MCF 10A (cell line): ENCODE measurements at regions not wholly inside any gene's neighbourhood (a gene's known extent, or its start where the extent isn't known, plus 50 kb on each side); places are given as distances from the start of the nearest gene placed in this dataset.

Experiments
- BruUV-seq: library from RNA; stranded (reverse); fragments of 400-500 nt; replicated peaks from 2 replicates; lab custom pipeline; 2021; lab: Mats Ljungman, UMichigan
- CTCF ChIA-PET: fragments of 300-600 bp; sonication (Branson Sonifier 250); formaldehyde crosslinking; extraction: SDS; loops from one replicate; lab custom pipeline; 2021; ENCODE audit warnings: antibody characterized with exemption, inconsistent platforms; lab: Yijun Ruan, JAX
- POLR2A ChIA-PET: fragments of 300-600, 350-650 bp; sonication (Branson Sonifier 250); formaldehyde crosslinking; extraction: SDS; loops from one replicate; lab custom pipeline; 2020; ENCODE audit warnings: antibody characterized with exemption, inconsistent platforms; lab: Yijun Ruan, JAX
- DNase-seq: peaks from one replicate; pipeline ENCODE4 v3.0.0-alpha.2; 2018; ENCODE audit not compliant: unreplicated experiment
- H3K27ac Mint-ChIP-seq: one replicate; pipeline ENCODE4 v1.8.0; 2022; ENCODE audit warnings: mild to moderate bottlenecking, low read depth, mixed read lengths; ENCODE audit not compliant: unreplicated experiment
- H3K27me3 Mint-ChIP-seq: one replicate; pipeline ENCODE4 v1.8.0; 2022; ENCODE audit warnings: mixed read lengths; ENCODE audit not compliant: insufficient read depth, unreplicated experiment
- H3K36me3 Mint-ChIP-seq: one replicate; pipeline ENCODE4 v1.8.0; 2022; ENCODE audit warnings: mild to moderate bottlenecking, moderate library complexity, mixed read lengths; ENCODE audit not compliant: insufficient read depth, unreplicated experiment
- H3K4me1 Mint-ChIP-seq: one replicate; pipeline ENCODE4 v1.8.0; 2022; ENCODE audit warnings: mixed read lengths; ENCODE audit not compliant: insufficient read depth, unreplicated experiment
- H3K4me3 Mint-ChIP-seq: one replicate; pipeline ENCODE4 v1.8.0; 2022; ENCODE audit warnings: mild to moderate bottlenecking, moderate library complexity, mixed read lengths; ENCODE audit not compliant: unreplicated experiment
- H3K9me3 Mint-ChIP-seq: one replicate; pipeline ENCODE4 v1.8.0; 2022; ENCODE audit warnings: mixed read lengths; ENCODE audit not compliant: unreplicated experiment
- intact Hi-C: fragments of 100-400 bp; cut with micrococcal nuclease; formaldehyde crosslinking; loops from 2 replicates; pipeline ENCODE4 v1.14.1; 2022
- TF ChIP-seq, protein P1 (sequence below): fragments of 200-600 bp; IDR thresholded peaks from one replicate; pipeline ENCODE4 v1.8.0; 2022; ENCODE audit warnings: antibody characterized with exemption, mild to moderate bottlenecking; ENCODE audit not compliant: unreplicated experiment

DNA sequence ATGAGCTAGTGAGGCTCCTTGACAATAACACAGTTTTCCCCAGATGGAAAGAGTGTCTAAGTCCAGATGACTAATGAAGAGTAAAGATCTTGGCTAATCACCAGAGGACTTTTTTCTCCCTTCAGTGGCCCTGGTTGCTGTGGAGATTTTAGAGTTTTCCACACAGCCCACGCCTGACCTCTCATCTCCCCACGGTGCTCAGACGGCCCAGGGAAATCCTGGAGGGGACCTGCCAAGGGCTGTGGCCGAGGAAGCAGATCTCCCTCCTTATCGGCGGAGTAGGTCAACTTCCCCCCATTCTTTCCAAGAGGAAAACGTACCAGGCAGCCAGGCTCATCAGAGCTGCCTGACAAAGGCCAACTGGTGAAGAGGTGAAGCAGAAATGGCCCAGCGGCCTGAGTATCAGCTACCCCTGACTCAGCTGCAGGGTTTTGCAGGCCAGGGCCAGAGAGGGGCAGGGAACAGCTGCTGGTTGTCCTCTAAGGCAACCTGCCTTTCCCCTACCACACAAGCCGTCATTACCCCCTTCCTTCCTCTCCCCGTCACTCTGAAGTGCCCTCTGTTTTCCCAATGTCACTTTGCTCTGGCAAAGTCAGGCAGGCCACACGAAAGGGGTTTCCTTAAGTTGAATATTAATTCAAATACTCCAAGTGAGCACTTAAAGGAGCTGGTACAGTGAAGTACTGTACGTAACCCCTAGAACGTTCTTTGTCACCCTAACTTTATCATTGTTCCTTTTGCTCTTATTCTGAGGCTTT, 140.2 kb upstream of the ADAMTS18 start:
- BruUV-seq, result no TSS peak
- Mint-ChIP-seq H3K27ac (no peak overlapping the region), H3K36me3 (peaks cover 2% of the 10 kb centered on the region), H3K27me3 (peaks cover 57% of the 10 kb centered on the region), H3K4me3 (no peak overlapping the region), H3K9me3 (no peaks in the 10 kb centered on the region), H3K4me1 (no peaks in the 10 kb centered on the region)
- TF ChIP-seq, protein P1, sequence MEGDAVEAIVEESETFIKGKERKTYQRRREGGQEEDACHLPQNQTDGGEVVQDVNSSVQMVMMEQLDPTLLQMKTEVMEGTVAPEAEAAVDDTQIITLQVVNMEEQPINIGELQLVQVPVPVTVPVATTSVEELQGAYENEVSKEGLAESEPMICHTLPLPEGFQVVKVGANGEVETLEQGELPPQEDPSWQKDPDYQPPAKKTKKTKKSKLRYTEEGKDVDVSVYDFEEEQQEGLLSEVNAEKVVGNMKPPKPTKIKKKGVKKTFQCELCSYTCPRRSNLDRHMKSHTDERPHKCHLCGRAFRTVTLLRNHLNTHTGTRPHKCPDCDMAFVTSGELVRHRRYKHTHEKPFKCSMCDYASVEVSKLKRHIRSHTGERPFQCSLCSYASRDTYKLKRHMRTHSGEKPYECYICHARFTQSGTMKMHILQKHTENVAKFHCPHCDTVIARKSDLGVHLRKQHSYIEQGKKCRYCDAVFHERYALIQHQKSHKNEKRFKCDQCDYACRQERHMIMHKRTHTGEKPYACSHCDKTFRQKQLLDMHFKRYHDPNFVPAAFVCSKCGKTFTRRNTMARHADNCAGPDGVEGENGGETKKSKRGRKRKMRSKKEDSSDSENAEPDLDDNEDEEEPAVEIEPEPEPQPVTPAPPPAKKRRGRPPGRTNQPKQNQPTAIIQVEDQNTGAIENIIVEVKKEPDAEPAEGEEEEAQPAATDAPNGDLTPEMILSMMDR, result no peak
- ChIA-PET POLR2A (no interaction called here), CTCF (interaction anchor here (0.5 to 1.3 kb wide), 6 partner anchors 9 to 424 kb away, joined by 3 to 9 read pairs (median 3); no protein-coding TSS in a partner anchor)
- intact Hi-C loops, result no loop called here
- no peak for DNase-seq

DNA sequence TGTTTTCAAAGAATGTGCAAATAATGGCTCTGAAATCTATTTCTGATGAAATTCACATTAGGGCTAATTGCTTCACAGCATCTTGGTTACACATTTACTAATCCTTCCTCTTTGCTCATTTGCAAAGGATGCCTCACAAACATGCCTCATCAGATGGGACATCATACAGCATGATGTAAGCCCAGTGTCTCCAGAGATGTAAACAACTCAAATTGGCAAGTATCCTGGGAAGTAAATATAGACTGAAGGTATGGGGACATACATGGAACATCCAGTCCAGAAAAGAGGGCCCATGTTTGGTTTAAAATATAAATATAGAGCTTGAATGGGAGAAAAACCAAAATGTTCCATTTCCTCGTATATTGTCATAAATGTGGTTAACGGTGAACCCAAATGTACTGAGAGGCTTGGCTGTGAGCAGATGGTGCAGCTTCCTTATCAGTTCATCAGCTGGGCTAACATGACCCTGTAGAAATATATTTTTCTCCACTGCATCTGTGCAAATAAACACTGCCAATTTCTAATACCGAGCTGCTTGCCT, 142.9 kb upstream of the NUDT7 start:
- peaks cover 45% of the 10 kb centered on the region for H3K27me3 Mint-ChIP-seq
- TF ChIP-seq, protein P1, result no peak
- H3K36me3 Mint-ChIP-seq, result peaks cover 4% of the 10 kb centered on the region
- BruUV-seq, result no TSS peak
- POLR2A ChIA-PET, result no interaction called here
- intact Hi-C loops, result no loop called here
- H3K27ac Mint-ChIP-seq, result no peak overlapping the region
- CTCF ChIA-PET, result interaction anchor here (0.6 to 11.8 kb wide), 4 partner anchors 8 to 345 kb away, joined by 3 to 486 read pairs (median 4); no protein-coding TSS in a partner anchor
- no peaks in the 10 kb centered on the region for H3K4me1 Mint-ChIP-seq
- no peak for DNase-seq
- H3K9me3 Mint-ChIP-seq, result no peaks in the 10 kb centered on the region
- H3K4me3 Mint-ChIP-seq, result no peak overlapping the region

GRCh38 chr16:77581706-77582105, 140.6 kb upstream of the NUDT7 start:
- Mint-ChIP-seq H3K4me3 (no peak overlapping the region), H3K4me1 (peaks cover 11% of the 10 kb centered on the region), H3K27me3 (peaks cover 31% of the 10 kb centered on the region), H3K9me3 (no peaks in the 10 kb centered on the region), H3K27ac (no peak overlapping the region), H3K36me3 (peaks cover 4% of the 10 kb centered on the region)
- no TSS peak for BruUV-seq
- TF ChIP-seq, protein P1, result no peak
- intact Hi-C loops, result no loop called here
- POLR2A ChIA-PET, result no interaction called here
- CTCF ChIA-PET, result interaction anchor here (0.6 to 11.8 kb wide), 13 partner anchors 10 to 434 kb away, joined by 3 to 486 read pairs (median 4); no protein-coding TSS in a partner anchor
- DNase-seq, result no peak

GRCh38 chr16:77584205-77584859, 138.0 kb upstream of the NUDT7 start:
- peaks cover 11% of the 10 kb centered on the region for H3K4me1 Mint-ChIP-seq
- no peak overlapping the region for H3K4me3 Mint-ChIP-seq
- ChIA-PET CTCF (interaction anchor here (0.5 to 11.8 kb wide), 68 partner anchors 9 to 985 kb away, joined by 3 to 486 read pairs (median 4); no protein-coding TSS in a partner anchor), POLR2A (interaction anchor here (1.7 kb wide), 1 partner anchor 347 kb away, joined by 8 read pairs; no protein-coding TSS in a partner anchor)
- H3K27me3 Mint-ChIP-seq, result peaks cover 31% of the 10 kb centered on the region
- BruUV-seq, result no TSS peak
- DNase-seq, result peak; percentile 77
- TF ChIP-seq, protein P1, result peak; percentile 87
- intact Hi-C loops, result loop anchor here (1.0 kb wide), 3 partner anchors 76 to 348 kb away; no protein-coding TSS in a partner anchor
- no peaks in the 10 kb centered on the region for H3K9me3 Mint-ChIP-seq
- peaks cover 4% of the 10 kb centered on the region for H3K36me3 Mint-ChIP-seq
- no peak overlapping the region for H3K27ac Mint-ChIP-seq
